SK-N-SH treated with all-trans-retinoic acid at 6 μM for 48 hours (cell line): ENCODE measurements at regions not wholly inside any gene's neighbourhood (a gene's known extent, or its start where the extent isn't known, plus 50 kb on each side); places are given as distances from the start of the nearest gene placed in this dataset.
"Not testable (repeated sequence)": the region's sequence is repeated elsewhere in the genome, so short reads cannot be mapped to it uniquely, and the experiment has no call there.

Source experiments
- ATAC-seq: fragments of 200-7000 bp; cut with Tn5 transposase; 3 replicates; pipeline ENCODE4 v1.9.1; 2020; ENCODE audit warnings: mild to moderate bottlenecking, moderate library complexity
- ARNTL ChIP-seq: fragments of 450-650 bp; formaldehyde crosslinking; IDR thresholded peaks from 2 replicates; pipeline ENCODE4 v1.5.0; 2020; ENCODE audit warnings: low read depth, mild to moderate bottlenecking, moderate library complexity, borderline replicate concordance
- BACH2 ChIP-seq: fragments of 250-450 bp; sonication (Bioruptor Pico); IDR thresholded peaks from 2 replicates; pipeline ENCODE4 v1.9.0; 2021; ENCODE audit warnings: mild to moderate bottlenecking, borderline replicate concordance
- CSDC2 ChIP-seq: fragments of 250-450 bp; sonication (Bioruptor Pico); IDR thresholded peaks from 2 replicates; pipeline ENCODE4 v1.5.0; 2020; ENCODE audit warnings: mild to moderate bottlenecking, moderate library complexity
- ESRRG ChIP-seq: fragments of 250-450 bp; sonication (Bioruptor Pico); IDR thresholded peaks from 2 replicates; pipeline ENCODE4 v1.6.1; 2021; ENCODE audit warnings: mild to moderate bottlenecking
- OSR1 ChIP-seq: fragments of 250-450 bp; sonication (Bioruptor Pico); IDR thresholded peaks from 2 replicates; pipeline ENCODE4 v1.8.0; 2022; ENCODE audit warnings: moderate library complexity, mild to moderate bottlenecking, inconsistent platforms
- PPARA ChIP-seq: fragments of 250-450 bp; sonication (Bioruptor Pico); IDR thresholded peaks from 2 replicates; pipeline ENCODE4 v1.5.0; 2020; ENCODE audit warnings: mild to moderate bottlenecking, borderline replicate concordance
- RARB ChIP-seq: fragments of 250-450 bp; sonication (Bioruptor Pico); IDR thresholded peaks from 2 replicates; pipeline ENCODE4 v1.8.0; 2021; ENCODE audit warnings: mild to moderate bottlenecking, moderate library complexity
- SNAI2 ChIP-seq: fragments of 250-450 bp; sonication (Bioruptor Pico); IDR thresholded peaks from 2 replicates; pipeline ENCODE4 v1.5.0; 2020; ENCODE audit warnings: mild to moderate bottlenecking, moderate library complexity
- TCF4 ChIP-seq: fragments of 250-450 bp; sonication (Bioruptor Pico); IDR thresholded peaks from 2 replicates; pipeline ENCODE4 v1.8.0; 2021; ENCODE audit warnings: mild to moderate bottlenecking, moderate library complexity, borderline replicate concordance
- ZC3H10 ChIP-seq: fragments of 250-450 bp; sonication (Bioruptor Pico); IDR thresholded peaks from 2 replicates; pipeline ENCODE4 v1.5.1; 2021; ENCODE audit warnings: mild to moderate bottlenecking, moderate library complexity
- ZFP3 ChIP-seq: fragments of 250-450 bp; sonication (Bioruptor Pico); IDR thresholded peaks from 2 replicates; pipeline ENCODE4 v1.5.0; 2020; ENCODE audit warnings: mild to moderate bottlenecking, moderate library complexity
- ZFP30 ChIP-seq: fragments of 450-650 bp; formaldehyde crosslinking; IDR thresholded peaks from 2 replicates; pipeline ENCODE4 v1.5.0; 2022; ENCODE audit warnings: mild to moderate bottlenecking, moderate library complexity
- ZNF70 ChIP-seq: fragments of 450-650 bp; formaldehyde crosslinking; IDR thresholded peaks from 2 replicates; pipeline ENCODE4 v1.5.0; 2020; ENCODE audit warnings: mild to moderate bottlenecking, moderate library complexity
- ZNF8 ChIP-seq: fragments of 450-650 bp; formaldehyde crosslinking; IDR thresholded peaks from 2 replicates; pipeline ENCODE4 v1.5.0; 2020; ENCODE audit warnings: mild to moderate bottlenecking, moderate library complexity
- TF ChIP-seq, protein P1 (sequence below): fragments of 250-450 bp; sonication (Bioruptor Pico); IDR thresholded peaks from 2 replicates; pipeline ENCODE4 v1.5.0; 2020; ENCODE audit warnings: mild to moderate bottlenecking, moderate library complexity
- TF ChIP-seq, protein P2 (sequence below): fragments of 250-450 bp; sonication (Bioruptor Pico); IDR thresholded peaks from 2 replicates; pipeline ENCODE4 v1.5.1; 2021; ENCODE audit warnings: mild to moderate bottlenecking, moderate library complexity
- TF ChIP-seq, protein P3 (sequence below): fragments of 250-450 bp; sonication (Bioruptor Pico); IDR thresholded peaks from 2 replicates; pipeline ENCODE4 v1.5.1; 2020; ENCODE audit warnings: low read depth, mild to moderate bottlenecking, moderate library complexity

DNA sequence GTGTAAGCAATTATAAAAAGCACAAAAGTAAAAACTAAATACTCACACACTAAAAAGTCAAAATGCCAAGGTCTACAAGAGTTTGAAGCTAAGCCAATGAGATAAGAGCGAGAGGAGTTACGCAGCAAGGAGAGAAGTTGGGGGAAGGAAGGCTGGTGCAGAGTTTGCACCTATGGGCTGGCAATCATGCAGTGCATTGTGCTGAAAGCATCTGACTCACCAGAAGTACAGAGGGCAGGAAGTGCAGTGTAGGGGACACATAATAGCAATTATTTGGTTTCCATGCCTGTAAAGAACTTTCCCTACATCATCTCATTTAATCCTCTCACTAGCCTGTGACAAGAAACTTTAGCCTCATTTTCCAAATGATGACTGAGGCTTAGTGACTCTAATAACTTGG lies 142.7 kb upstream of the KYNU start (continued):
- no peak for TF ChIP-seq ESRRG (CRISPR knock-in tag)
- TF ChIP-seq OSR1 (CRISPR knock-in tag): no peak
- TF ChIP-seq ZNF8 (CRISPR knock-in tag): no peak
- no peak for TF ChIP-seq ZNF70 (CRISPR knock-in tag)
- TF ChIP-seq BACH2 (CRISPR knock-in tag): no peak
- no peak for TF ChIP-seq SNAI2
- TF ChIP-seq RARB (CRISPR knock-in tag): no peak
- TF ChIP-seq, protein P1, sequence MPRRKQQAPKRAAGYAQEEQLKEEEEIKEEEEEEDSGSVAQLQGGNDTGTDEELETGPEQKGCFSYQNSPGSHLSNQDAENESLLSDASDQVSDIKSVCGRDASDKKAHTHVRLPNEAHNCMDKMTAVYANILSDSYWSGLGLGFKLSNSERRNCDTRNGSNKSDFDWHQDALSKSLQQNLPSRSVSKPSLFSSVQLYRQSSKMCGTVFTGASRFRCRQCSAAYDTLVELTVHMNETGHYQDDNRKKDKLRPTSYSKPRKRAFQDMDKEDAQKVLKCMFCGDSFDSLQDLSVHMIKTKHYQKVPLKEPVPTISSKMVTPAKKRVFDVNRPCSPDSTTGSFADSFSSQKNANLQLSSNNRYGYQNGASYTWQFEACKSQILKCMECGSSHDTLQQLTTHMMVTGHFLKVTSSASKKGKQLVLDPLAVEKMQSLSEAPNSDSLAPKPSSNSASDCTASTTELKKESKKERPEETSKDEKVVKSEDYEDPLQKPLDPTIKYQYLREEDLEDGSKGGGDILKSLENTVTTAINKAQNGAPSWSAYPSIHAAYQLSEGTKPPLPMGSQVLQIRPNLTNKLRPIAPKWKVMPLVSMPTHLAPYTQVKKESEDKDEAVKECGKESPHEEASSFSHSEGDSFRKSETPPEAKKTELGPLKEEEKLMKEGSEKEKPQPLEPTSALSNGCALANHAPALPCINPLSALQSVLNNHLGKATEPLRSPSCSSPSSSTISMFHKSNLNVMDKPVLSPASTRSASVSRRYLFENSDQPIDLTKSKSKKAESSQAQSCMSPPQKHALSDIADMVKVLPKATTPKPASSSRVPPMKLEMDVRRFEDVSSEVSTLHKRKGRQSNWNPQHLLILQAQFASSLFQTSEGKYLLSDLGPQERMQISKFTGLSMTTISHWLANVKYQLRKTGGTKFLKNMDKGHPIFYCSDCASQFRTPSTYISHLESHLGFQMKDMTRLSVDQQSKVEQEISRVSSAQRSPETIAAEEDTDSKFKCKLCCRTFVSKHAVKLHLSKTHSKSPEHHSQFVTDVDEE (CRISPR knock-in tag): no peak

DNA sequence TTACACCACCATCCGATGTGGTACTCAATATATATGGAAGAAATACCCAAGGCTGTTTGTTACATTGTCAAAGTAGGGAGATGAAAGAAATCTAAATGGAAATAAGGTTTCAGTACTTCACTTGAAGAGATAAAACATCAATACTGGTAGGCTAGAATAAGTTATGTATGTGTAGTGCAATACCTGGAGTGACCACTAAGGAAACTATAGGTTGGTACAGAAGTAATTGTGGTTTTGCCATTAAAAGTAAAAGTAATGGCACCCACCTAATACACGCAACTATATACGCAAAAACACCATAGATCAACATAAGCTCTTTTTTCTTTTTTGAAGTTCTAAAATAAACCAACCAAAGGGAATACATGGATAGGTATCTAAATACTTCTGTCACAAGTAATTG lies 143.2 kb upstream of the KYNU start:
- TF ChIP-seq SNAI2: no peak
- TF ChIP-seq, protein P2, sequence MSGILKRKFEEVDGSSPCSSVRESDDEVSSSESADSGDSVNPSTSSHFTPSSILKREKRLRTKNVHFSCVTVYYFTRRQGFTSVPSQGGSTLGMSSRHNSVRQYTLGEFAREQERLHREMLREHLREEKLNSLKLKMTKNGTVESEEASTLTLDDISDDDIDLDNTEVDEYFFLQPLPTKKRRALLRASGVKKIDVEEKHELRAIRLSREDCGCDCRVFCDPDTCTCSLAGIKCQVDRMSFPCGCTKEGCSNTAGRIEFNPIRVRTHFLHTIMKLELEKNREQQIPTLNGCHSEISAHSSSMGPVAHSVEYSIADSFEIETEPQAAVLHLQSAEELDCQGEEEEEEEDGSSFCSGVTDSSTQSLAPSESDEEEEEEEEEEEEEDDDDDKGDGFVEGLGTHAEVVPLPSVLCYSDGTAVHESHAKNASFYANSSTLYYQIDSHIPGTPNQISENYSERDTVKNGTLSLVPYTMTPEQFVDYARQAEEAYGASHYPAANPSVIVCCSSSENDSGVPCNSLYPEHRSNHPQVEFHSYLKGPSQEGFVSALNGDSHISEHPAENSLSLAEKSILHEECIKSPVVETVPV (CRISPR knock-in tag): no peak
- TF ChIP-seq, all 23 proteins: peak for 0
- no peak for ATAC-seq

DNA sequence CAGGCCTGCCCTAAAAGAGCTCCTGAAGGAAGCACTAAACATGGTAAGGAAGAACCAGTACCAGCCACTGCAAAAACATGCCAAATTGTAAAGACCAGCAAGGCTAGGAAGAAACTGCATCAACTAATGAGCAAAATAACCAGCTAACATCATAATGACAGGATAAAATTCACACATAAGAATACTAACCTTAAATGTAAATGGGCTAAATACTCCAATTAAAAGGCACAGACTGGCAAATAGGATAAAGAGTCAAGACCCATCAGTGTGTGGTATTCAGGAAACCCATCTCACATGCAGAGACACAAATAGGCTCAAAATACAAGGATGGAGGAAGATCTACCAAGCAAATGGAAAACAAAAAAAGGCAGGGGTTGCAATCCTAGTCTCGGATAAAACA lies 147.7 kb upstream of the KYNU start:
- not testable (repeated sequence) for ATAC-seq

DNA sequence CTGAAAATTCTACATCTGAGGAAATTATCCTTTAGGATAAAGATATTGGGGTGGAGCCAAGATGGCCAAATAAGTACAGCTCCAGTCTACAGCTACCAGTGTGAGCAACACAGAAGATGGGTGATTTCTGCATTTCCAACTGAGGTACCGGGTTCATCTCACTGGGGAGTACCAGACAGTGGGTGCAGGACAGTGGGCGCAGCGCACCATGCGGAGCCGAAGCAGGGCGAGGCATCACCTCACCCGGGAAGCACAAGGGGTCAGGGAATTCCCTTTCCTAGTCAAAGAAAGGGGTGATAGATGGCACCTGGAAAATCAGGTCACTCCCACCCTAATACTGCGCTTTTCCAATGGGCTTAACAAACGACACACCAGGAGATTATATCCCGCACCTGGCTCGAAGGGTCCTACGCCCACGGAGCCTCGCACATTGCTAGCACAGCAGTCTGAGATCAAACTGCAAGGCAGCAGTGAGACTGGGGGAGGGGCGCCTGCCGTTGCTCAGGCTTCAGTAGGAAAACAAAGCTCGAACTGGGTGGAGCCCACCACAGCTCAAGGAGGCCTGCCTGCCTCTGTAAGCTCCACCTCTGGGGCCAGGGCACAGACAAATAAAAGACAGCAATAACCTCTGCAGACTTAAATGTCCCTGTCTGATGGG lies 149.5 kb upstream of the KYNU start:
- ATAC-seq: not testable (repeated sequence)

DNA sequence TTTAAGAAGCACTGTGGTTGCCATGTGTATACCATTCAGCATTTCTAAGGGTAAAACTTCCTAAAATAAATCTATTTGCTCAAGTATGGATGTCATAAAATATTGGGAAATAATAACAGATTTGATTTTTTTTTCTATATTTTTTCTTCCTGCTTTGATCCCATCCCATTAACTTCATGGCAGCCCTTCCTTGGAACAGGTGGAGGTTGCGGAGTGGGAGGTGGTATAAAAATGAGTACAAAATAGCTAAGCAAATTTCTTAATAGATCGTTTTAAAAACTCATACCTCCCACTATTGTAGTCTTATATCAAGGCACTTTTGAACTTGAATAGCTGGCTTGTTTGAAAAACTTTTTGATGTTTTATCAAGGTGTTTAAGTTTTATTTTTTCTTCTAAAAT lies 152.1 kb upstream of the KYNU start:
- no peak for ATAC-seq
- TF ChIP-seq PPARA (CRISPR knock-in tag) (no peak), ARNTL (CRISPR knock-in tag) (no peak), OSR1 (CRISPR knock-in tag) (no peak), ZFP30 (CRISPR knock-in tag) (no peak), ZFP3 (CRISPR knock-in tag) (no peak), CSDC2 (CRISPR knock-in tag) (no peak), ZC3H10 (no peak), BACH2 (CRISPR knock-in tag) (no peak), TCF4 (no peak)
- TF ChIP-seq, protein P3, sequence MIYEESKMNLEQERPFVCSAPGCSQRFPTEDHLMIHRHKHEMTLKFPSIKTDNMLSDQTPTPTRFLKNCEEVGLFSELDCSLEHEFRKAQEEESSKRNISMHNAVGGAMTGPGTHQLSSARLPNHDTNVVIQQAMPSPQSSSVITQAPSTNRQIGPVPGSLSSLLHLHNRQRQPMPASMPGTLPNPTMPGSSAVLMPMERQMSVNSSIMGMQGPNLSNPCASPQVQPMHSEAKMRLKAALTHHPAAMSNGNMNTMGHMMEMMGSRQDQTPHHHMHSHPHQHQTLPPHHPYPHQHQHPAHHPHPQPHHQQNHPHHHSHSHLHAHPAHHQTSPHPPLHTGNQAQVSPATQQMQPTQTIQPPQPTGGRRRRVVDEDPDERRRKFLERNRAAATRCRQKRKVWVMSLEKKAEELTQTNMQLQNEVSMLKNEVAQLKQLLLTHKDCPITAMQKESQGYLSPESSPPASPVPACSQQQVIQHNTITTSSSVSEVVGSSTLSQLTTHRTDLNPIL (CRISPR knock-in tag): no peak
- TF ChIP-seq, protein P1 (CRISPR knock-in tag): no peak
